NCI-H226 (cell line): ENCODE measurements at regions not wholly inside any gene's neighbourhood (a gene's known extent, or its start where the extent isn't known, plus 50 kb on each side); places are given as distances from the start of the nearest gene placed in this dataset.
"Not testable (repeated sequence)": the region's sequence is repeated elsewhere in the genome, so short reads cannot be mapped to it uniquely, and the experiment has no call there.

ENCODE experiments used
- DNase-seq: peaks from one replicate; pipeline ENCODE4 v3.0.0-alpha.2; 2015

DNA sequence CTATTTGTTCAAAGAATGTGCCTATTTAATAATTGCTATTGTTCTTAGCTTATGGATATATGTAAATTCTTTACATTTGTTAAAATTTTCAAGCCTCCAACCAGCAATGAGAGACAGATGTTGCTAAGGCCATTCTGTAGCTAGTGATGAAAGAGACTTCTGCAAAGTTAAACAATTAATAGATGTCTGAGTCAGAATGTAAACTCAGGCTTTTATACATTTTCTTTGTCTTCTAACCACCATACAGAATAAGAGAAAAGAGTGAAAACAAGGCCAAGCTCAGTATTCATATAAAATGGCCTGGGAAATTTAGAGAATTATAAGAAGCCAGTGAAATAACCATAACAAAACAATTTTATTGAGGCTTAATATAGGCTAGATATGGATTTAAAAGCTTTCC lies 1102.3 kb upstream of the SEL1L start:
- DNase-seq = no peak

DNA sequence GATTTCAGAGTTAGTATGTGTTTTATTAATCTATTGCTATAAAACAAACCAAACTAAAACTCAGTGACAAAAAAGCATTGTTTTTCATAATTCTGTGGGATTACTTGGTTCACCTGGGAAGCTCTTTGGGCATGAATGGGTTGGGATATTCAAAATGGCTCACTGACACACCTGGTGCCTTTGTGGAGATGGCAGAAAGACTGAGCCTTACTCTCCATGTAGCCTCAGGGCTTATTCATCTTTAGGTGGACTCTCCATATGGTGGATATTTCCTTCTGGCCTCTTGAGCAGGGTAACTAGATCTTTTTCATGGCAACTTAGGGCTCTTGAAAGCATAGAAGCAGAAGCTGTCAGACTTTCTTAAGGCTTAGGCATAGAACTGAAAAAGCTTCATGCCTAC lies 1102.8 kb upstream of the SEL1L start:
- no peak for DNase-seq

DNA sequence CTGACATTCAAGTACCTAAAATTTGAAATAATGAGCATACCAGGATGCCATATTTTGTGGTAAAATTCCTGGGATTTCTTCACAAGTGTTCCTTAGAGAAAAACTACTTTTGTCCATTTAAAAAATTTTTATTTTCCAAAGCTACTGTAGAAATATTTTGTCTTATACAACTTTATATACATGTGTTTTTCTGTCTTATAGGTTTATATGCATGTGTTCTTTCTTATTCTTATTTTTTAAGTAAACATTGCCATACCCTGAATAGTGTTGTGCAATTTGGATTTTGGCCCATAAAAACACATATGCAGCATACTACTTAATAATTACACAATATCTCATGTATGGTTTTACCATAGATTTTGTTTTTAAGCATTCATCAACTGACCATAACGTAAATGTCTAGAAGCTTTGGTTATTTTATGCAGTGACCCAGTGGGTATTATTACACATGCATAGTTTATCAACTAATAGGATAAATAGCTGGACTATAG lies 1107.4 kb upstream of the SEL1L start:
- no peak for DNase-seq

DNA sequence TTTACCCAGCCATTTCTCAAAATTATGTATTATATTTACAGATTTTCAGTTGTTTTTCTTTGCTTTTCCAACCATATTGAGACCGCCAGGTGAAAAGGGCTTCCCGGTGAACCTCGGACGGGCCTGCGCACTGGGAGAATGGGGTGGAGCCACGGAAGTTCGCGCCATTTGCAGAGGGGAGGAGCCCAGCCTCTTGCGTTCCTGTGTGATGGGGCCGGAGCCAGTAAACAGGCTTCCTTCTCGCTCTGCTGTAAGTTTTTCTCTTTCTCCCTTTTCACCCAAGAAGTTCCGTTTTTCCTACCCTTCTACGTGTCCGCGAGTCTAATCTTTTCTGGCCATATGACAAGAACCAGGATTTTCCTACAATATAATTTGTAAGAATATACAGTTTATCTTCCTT lies 1108.8 kb upstream of the SEL1L start:
- no peak for DNase-seq

DNA sequence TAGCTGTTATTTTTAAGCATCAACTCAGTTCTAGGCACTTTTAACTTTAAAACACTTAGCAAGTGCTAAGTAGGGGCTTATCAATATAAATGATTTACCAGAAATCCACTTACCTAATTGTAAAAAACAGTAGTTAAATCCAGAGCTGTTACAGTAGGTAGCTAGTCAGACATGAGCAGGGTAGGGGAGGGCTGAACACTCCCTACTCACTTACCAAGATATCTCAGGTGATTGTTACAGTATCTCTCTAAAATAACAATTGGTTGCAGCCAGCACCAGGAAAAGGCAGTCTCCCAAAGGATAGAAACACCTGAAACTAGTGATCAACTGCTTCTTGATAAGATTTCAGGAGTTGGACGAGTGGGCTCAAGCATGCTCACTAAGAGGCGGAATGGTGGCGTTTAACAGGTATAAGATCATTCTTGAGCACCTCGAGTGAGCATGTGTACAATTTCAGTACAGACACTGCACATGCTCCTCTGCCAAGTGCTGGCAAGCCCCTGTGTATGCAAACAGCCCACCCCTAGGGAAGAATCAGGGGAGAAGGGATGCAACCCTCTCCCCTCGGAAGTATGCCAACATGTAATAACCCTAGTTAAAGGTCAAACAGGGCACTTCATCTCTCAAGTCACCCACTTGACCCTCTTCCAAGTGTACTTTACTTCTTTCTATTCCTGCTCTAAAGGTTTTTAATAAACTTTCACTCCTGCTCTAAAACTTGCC lies 1113.6 kb upstream of the SEL1L start:
- DNase-seq = no peak

DNA sequence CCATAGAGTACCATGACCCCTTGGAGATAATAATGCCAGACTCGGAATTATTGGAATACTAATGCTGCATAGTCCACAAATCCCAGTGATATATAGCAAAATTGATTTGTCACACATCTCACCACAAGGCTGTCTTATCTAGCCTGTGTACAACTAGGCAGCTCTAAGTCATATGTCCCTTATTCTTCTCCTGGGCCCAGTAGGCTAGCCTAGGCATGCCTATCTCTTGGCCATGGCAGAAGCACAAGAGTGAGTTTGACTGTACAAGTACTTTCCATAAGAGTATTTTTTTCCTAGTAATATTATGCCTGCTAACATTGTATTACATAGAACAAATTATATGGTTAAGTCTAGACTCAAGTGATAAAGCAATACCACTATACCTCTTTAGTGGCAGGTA lies 1122.1 kb upstream of the SEL1L start:
- DNase-seq = no peak

DNA sequence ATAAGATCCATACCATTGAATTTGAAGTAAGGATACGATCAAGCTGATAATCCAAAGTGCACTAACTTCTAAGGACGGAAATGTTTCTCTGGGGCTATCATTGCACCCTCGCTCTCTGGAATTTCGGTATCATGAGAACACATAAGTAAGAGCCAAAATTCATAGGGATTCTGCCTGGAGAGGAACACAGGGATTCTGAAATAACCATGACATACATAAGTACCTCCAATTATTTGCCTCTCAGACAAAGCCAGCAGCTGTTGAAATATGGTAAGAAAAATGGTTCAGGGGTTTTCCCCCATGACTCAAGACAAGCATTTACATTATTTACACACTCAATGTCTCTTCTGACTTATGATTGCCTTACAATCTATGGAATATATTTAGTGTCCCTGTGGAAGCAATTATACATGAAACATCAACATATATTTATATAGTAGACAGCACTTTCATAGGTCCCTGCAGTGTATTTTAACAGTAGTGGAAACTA lies 1123.6 kb upstream of the SEL1L start:
- DNase-seq = no peak

DNA sequence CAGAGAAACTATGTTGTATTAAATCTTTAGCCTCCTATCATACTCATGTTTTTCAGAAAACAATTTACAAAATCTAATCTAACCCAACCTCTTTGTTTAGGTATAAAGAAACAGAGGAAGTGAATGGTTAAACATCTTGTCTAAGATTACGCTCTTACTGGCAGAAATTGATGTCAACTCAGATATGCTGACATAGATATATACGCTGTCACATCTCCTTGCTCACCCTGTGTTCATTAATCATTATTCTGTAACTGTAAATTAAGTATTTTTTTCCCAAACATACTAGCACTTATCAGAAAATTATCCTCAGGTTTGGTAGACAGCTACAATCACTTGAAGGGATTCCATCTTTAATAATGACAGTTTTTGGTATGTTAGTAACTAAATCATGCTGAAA lies 1127.6 kb upstream of the SEL1L start:
- no peak for DNase-seq

DNA sequence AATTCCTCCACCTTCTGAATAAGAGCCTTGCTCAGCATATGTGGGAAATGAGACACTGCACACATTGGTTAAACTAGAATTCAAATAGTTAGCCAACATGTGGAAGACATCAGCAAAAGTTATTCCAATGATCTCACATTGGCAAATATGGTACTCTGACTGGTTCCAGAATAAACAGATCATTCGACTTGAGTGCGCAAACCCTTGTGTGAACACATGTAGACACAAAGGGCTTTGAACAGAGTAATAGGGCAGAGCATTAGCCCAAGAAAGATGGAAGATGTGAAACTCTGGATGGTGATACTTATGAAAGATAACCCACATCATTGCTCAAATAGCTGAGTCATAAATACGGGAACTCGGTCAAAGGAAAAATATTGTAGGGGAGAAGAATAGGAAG lies 1133.4 kb upstream of the SEL1L start:
- DNase-seq = no peak

DNA sequence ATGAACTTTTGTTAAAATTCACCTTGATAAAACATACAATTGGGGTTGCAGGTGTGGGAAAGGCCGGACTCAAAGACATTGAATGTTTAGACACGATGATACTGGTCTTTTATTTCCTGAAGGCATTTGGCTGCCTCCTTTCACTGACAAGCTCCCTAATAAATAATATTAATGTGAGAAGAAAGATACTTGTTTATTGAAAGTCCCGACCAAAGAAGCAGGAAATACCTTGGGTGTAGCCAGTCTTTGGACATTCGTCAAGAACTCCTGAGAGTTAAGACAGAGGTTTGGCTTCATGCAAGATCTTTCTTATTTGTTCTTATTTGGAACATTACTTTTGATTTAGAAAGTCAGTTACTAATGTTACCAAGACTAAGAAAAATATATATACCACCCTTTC lies 1133.8 kb upstream of the SEL1L start:
- no peak for DNase-seq

DNA sequence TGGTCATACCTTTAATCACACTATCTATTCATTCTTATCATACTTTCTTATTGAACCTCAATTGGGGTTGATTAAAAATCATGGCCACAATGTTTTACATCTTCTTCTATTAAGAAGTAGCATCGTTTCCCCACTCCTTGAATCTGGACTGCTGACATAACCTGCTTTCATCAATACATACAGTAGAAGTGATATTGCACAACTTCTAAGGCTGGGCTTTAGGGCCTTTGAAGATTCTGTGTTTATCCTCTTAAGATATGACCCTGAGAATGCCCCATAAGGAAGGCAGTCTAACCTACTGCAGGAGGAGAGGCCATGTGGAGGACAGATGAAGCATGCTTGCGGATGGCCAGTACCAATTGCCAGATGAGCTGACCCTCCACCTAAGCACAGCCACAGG lies 1142.8 kb upstream of the SEL1L start:
- no peak for DNase-seq

DNA sequence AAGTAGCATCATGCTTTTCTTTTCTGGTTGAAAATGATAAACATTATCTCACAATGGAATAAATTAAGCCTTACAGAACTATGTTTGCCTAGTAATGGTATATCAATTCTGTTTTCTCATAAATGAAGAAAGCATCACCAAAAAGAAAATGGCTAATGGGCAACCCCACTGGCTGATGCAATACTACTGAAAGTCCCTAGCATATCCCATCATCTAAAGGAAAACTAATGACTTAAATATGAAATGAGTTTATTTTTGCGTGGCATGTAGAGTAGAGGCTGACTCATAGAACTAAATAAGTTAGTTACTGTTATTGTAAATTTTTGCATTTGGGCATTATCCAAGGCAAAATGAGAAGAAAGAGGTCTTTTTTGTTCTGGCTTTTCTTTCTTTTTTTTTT lies 1156.3 kb upstream of the SEL1L start:
- no peak for DNase-seq

DNA sequence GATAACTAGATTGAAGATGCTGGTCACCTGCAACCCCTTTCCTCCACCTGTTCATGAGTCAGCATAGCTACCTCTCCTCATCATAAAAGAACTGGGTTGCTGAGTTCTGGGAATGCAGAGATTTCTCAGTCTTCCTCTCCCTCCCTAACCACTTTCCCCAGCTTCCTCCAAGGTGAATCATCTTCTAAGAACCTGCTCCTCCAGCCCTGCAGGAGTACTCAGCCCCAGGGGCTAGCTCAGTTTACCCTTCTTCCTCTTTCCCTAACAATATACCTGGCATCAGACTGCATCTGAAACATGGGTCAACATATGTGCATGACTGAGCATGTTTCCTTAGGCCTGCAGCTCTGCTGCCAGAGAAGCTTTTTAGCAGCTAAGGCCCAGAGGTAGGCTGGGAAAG lies 1157.5 kb upstream of the SEL1L start:
- not testable (repeated sequence) for DNase-seq

DNA sequence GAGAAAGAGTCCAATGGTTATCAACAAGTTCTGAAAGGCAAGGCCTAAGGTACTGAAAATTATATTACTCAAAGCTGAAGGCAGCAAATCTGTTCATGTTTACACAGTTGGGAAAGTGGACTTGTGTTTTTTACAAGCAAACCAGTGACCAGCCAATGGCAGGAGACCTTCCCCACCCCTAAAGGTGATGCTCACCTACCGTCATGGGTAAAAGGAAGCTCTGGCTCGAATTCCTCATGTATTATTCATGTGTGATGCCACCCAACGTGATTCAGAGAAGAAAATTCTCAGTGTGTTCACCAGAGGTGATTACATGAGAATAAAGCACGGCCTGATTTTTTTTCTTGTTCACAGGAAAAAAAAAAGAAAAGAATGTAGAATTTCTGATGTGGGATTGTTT lies 1161.2 kb upstream of the SEL1L start:
- DNase-seq = no peak

DNA sequence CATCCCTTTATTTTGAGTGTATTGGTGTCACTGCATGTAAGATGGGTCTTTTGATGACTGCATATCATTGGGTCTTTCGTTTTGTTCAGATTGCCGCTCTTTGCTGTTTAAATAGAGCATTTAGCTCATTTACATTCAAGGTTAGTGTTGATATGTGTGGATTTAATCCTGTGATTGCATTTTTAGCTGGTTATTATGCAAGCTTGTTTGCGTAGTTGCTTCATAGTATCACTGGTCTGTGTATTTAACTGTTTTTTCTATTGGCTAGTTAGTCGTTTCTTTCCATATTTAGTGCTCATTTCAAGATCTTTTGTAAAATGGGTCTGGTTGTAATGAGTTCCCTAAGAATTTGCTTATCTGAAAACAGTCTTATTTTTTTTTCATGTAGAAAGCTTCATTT lies 1170.6 kb upstream of the SEL1L start:
- DNase-seq = no peak

DNA sequence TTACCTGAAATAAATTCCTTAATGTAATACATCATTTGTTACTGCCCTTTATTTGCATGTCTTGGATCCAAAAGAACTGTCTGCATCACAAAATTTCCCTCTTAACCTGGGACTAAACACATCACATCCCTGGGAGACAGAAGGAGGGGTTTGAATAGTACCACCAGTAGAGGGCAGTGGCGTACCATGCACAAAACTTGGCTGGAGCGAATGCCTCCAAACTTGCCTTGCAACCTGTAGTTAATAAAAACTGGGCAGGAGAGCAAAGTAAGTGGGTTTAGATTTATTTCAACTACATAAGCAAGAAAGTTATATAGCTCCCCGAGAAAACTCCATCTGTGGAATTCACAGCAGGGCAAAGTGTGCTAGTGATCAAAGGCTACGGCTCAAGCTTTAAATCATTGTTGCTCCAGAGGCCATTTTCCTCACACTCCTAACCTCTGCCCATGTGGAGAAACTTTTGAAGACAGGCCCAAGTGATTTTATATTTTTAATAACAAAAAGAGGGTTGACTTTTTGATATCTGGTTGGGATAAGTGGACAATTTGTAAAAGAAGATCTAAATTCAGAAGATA lies 1176.7 kb upstream of the SEL1L start:
- peak; percentile 11 for DNase-seq

DNA sequence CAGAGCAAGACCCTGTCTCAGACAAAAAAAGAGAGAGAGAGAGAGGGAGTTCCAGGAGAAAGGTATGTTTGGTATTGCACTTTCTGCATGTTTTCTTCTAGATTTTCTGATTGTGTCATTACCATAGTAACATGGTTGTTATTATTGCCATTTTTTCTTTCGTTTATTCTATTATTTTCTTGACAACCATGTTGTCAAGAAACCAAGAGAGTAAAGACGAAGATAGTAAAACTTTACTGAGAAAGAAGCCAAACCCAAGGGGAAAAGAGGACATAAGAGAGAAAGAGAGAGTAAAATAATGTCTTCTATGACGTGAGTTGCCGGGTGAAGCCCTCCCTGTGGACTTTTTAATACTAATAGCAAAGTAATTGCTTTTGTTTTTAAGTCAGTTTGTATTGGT lies 1186.0 kb upstream of the SEL1L start:
- no peak for DNase-seq

DNA sequence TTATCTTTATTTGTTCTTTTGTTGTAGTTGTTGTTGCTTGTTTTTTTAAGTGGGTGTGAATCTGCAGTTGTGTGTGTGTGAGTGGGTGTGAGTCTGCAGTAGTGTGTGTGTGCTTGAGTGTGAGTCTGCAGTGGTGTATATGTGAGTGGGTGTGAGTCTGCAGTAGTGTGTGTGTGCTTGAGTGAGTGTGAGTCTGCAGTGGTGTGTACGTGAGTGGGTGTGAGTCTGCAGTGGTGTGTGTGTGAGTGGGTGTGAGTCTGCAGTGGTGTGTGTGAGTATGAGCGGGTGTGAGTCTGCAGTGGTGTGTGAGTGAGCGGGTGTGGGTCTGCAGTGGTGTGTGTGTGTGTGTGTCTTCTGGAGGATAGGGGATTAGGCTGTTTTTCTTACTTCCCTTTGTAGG lies 1186.8 kb upstream of the SEL1L start:
- no peak for DNase-seq

DNA sequence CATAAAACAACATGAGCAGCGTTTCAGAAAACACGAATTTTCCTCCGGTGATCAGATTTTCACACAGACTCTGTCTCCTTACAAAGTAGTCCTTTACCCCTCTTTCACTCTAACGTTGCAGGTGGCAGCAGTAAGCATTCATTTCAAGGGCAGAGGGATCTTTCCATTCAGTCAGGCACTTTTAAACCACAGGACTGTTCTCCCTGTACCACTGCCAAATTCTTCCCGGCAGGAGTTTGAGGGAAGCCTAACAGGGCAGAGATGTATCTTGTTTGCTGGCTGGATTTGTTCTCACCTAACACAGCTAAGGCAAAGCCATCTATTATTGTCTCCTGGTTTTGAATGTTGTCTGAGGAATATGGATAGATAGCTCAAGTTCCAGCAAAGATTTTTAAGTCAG lies 1187.3 kb upstream of the SEL1L start:
- no peak for DNase-seq

DNA sequence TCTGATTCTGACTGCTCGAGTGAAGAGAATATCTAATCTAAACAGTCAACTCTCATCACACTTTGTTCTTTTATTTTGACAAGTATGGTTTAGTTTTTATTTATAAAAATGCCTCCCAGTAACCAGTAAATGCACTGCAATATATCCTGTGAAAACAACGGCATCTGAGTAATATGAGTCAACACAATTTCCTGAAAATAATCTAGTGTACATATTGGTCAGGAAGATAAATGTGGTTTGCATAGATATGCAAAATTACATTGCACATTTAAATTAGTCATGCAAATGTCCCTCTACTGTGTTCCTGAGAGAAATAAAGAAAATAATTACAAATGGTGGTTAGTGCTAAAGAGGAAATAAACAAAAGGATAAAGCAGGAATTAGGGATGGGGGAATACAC lies 1190.7 kb upstream of the SEL1L start:
- no peak for DNase-seq

DNA sequence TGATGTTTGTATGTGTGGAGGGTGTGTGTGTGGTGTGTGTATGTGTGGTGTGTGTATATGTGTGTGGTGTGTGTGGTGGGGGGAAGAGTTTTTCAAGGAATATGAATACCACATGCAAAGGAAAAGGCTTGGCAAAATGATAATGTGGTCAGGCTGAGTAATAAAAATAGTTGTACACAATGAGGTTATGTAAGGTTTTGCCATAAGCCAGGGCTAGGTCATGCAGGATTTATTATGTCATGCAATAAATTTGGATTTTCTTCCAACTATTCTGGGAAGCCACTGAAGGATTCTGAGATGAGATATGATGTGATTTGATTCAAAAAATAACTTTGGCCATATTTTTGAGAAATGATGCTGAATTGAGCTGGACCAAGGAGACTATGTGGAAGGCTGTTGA lies 1191.6 kb upstream of the SEL1L start:
- DNase-seq = no peak

DNA sequence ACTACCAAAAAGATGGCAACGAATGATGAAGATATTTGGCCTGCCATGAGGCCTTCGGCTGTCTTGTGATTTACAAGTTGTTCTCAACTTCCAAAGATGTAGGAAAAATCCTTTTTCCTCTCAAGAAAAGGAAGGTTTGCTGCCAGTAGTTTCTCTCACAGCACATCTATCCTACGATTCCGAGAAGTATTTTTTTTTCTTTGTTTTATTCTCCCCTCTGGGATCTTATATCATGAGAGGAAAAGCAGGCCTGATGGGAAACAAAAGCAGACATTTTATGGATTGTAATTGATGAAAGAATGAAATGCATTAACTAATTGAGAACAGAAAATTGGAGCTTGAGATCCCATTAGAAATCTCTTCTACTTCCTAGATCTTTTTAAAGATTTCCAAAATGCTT lies 1197.9 kb upstream of the SEL1L start:
- DNase-seq = no peak

DNA sequence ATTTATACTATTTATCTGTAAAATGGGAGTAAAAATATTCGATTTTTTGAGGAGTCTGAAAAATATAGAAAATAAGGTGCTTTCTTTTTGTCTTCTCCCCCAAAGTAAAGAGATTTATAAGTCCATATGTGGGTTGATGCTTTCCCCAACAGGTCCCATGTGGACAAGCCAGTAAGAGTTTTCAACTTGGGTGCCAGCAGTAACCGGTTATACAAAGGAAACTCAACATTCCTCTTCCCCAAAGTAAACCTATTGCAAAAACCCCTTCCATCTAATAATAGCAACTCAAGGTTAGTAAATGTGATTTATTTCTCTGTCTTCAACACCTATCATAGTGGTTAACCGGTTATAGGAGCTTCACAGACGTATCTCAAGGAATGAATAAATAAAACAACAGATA lies 1206.9 kb upstream of the SEL1L start:
- no peak for DNase-seq

DNA sequence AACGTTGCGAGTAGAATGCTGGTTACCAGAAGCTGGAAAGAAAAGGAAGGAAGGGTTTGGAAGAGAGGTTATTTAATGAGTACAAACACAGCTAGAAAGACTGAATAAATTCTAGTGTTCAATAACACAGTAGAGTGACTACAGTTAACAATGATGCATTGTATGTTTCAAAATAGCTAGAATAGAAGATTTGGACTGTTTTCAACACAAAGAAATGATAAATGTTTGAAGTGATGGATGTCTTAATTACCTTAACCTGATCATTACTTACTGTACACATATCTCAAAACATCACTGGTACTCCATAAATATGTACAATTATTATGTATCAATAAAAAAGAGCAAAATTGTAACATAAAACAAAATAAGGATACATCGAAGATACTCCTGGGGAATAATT lies 1221.8 kb upstream of the SEL1L start:
- no peak for DNase-seq

DNA sequence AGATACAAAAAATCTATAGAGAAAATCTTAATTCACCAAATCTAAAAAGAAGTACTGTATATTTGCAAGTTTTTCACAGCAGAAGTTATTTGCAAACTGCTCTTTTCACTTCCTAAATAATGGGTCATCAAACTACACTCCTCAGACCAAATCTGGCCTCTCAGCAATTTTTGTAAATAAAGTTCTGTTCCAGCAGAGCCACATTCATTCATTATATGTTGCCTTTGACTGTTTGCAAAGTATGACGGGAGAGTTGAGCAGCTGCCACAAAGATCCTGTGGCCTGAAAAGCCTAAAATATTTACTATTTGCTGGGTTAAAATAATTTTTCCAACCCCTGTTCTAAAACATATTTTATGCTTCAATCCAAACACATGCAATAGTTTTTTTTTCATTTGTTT lies 1222.3 kb upstream of the SEL1L start:
- DNase-seq = no peak
